ENCODE measurements at regions not wholly inside any gene's neighbourhood (a gene's known extent, or its start where the extent isn't known, plus 50 kb on each side); places are given as distances from the start of the nearest gene placed in this dataset.
"Not testable (repeated sequence)": the region's sequence is repeated elsewhere in the genome, so short reads cannot be mapped to it uniquely, and the experiment has no call there.

- no peak for FAIRE-seq
Measured at GRCh38 chr16:88325976-88326375, 56.8 kb upstream of the ZNF469 start.

GRCh38 chr16:88326611-88327485 is 55.9 kb upstream of the ZNF469 start:
- no peak for FAIRE-seq

GRCh38 chr16:88327561-88328312 is 55.0 kb upstream of the ZNF469 start:
- no peak for FAIRE-seq

- FAIRE-seq, result no peak
Measured at GRCh38 chr16:88328313-88328980, 54.3 kb upstream of the ZNF469 start.

- no peak for FAIRE-seq
Measured at GRCh38 chr16:88329726-88330700, 52.7 kb upstream of the ZNF469 start.

- FAIRE-seq, result no peak
Measured at GRCh38 chr16:88330971-88331890, 51.5 kb upstream of the ZNF469 start.

GRCh38 chr16:88331989-88332920 is 50.5 kb upstream of the ZNF469 start:
- FAIRE-seq, result no peak

- FAIRE-seq, result not testable (repeated sequence)
Measured at GRCh38 chr16:88332921-88333825, 49.6 kb upstream of the ZNF469 start.
